GM12864 (cell line): ENCODE measurements at regions not wholly inside any gene's neighbourhood (a gene's known extent, or its start where the extent isn't known, plus 50 kb on each side); places are given as distances from the start of the nearest gene placed in this dataset.
A peak's percentile ranks its signal among the peaks of the same experiment; 100 is the strongest.

Experiments
- DNase-seq: peaks from one replicate; pipeline ENCODE4 v3.0.0-alpha.2; 2011; ENCODE audit warnings: low read depth
- H3K4me3 ChIP-seq: 2 replicates; pipeline ENCODE4 v1.5.1; 2011; ENCODE audit warnings: mild to moderate bottlenecking, low read depth, low read length, control low read depth
- CTCF ChIP-seq: IDR thresholded peaks from 2 replicates; pipeline ENCODE4 v1.5.1; 2011; ENCODE audit warnings: low read depth, mild to moderate bottlenecking, moderate library complexity, low read length, control low read depth, inconsistent platforms; ENCODE audit errors: missing control alignments

GRCh38 chr18:35770376-35771014, 189.0 kb downstream of the GALNT1 start:
- TF ChIP-seq CTCF = no peak
- DNase-seq = peak; percentile 7
- no peak overlapping the region for H3K4me3 ChIP-seq

GRCh38 chr18:35771172-35771571, 189.6 kb downstream of the GALNT1 start:
- H3K4me3 ChIP-seq = no peak overlapping the region
- no peak for DNase-seq
- no peak for TF ChIP-seq CTCF

- no peak for DNase-seq
- TF ChIP-seq CTCF = no peak
- H3K4me3 ChIP-seq = no peak overlapping the region
These were observed 194.3 kb downstream of the GALNT1 start for GRCh38 chr18:35775887-35776286.

GRCh38 chr18:35776473-35776872, 194.9 kb downstream of the GALNT1 start:
- DNase-seq = no peak
- H3K4me3 ChIP-seq = no peak overlapping the region
- no peak for TF ChIP-seq CTCF

- no peak overlapping the region for H3K4me3 ChIP-seq
- no peak for DNase-seq
- peak; percentile 34 for TF ChIP-seq CTCF
These were observed 195.4 kb upstream of the RMP24 start for GRCh38 chr18:35777039-35777438.

GRCh38 chr18:35778850-35779627, 193.4 kb upstream of the RMP24 start:
- no peak overlapping the region for H3K4me3 ChIP-seq
- no peak for DNase-seq
- TF ChIP-seq CTCF = no peak
